Hepatocyte (in vitro differentiated cells): ENCODE measurements at regions not wholly inside any gene's neighbourhood (a gene's known extent, or its start where the extent isn't known, plus 50 kb on each side); places are given as distances from the start of the nearest gene placed in this dataset.
"Not testable (repeated sequence)": the region's sequence is repeated elsewhere in the genome, so short reads cannot be mapped to it uniquely, and the experiment has no call there.

Experiments
- DNase-seq: peaks from one replicate; pipeline ENCODE4 v3.0.0-alpha.2; 2016; ENCODE audit warnings: low spot score
- H2AFZ ChIP-seq: fragments of 200-600 bp; sonication (generic); 2 replicates; pipeline ENCODE4 v1.6.0; 2016; ENCODE audit warnings: antibody characterized with exemption, mild to moderate bottlenecking
- H3K27ac ChIP-seq: fragments of 200-600 bp; sonication (generic); 2 replicates; pipeline ENCODE4 v1.5.1; 2016; ENCODE audit warnings: mild to moderate bottlenecking
- H3K27me3 ChIP-seq: fragments of 200-600 bp; sonication (generic); 2 replicates; pipeline ENCODE4 v1.6.1; 2016
- H3K36me3 ChIP-seq: fragments of 200-600 bp; sonication (generic); replicated peaks from 2 replicates; pipeline ENCODE4 v1.5.1; 2016; ENCODE audit warnings: low read depth; ENCODE audit not compliant: insufficient read depth
- H3K4me1 ChIP-seq: fragments of 200-600 bp; sonication (generic); 2 replicates; pipeline ENCODE4 v1.5.1; 2016; ENCODE audit warnings: mild to moderate bottlenecking, moderate library complexity; ENCODE audit not compliant: insufficient read depth
- H3K4me2 ChIP-seq: fragments of 200-600 bp; sonication (generic); 2 replicates; pipeline ENCODE4 v1.6.0; 2016
- H3K4me3 ChIP-seq: fragments of 200-600 bp; sonication (generic); 2 replicates; pipeline ENCODE4 v1.5.1; 2016; ENCODE audit warnings: mild to moderate bottlenecking
- H3K79me2 ChIP-seq: fragments of 200-600 bp; sonication (generic); 2 replicates; pipeline ENCODE4 v1.6.0; 2017; ENCODE audit warnings: mild to moderate bottlenecking
- H3K9me2 ChIP-seq: fragments of 200-600 bp; sonication (generic); replicated peaks from 2 replicates; pipeline ENCODE4 v1.6.0; 2017; ENCODE audit warnings: mild to moderate bottlenecking; ENCODE audit not compliant: insufficient read depth
- H3K9me3 ChIP-seq: fragments of 200-600 bp; sonication (generic); 2 replicates; pipeline ENCODE4 v1.5.1; 2016; ENCODE audit warnings: low read depth, mild to moderate bottlenecking
- H4K20me1 ChIP-seq: fragments of 200-600 bp; sonication (generic); 2 replicates; pipeline ENCODE4 v1.6.0; 2016; ENCODE audit warnings: mild to moderate bottlenecking; ENCODE audit not compliant: insufficient read depth, poor library complexity, severe bottlenecking
- CTCF ChIP-seq: fragments of 200-600 bp; sonication (generic); IDR thresholded peaks from 2 replicates; pipeline ENCODE4 v1.5.1; 2016; ENCODE audit warnings: antibody characterized with exemption, mild to moderate bottlenecking; ENCODE audit not compliant: poor library complexity
- EZH2 ChIP-seq: fragments of 200-600 bp; sonication (generic); IDR thresholded peaks from 2 replicates; pipeline ENCODE4 v1.6.1; 2016; ENCODE audit warnings: antibody characterized with exemption, mild to moderate bottlenecking, borderline replicate concordance
- EZH2phosphoT487 ChIP-seq: fragments of 200-600 bp; sonication (generic); IDR thresholded peaks from one replicate; pipeline ENCODE4 v1.6.1; 2018; ENCODE audit warnings: antibody characterized with exemption, mild to moderate bottlenecking, low read depth, moderate library complexity; ENCODE audit not compliant: unreplicated experiment, severe bottlenecking
- WGBS: methylation state at CpG from one replicate; pipeline ENCODE4 v1.1.6; 2016; ENCODE audit warnings: low lambda C conversion rate; ENCODE audit errors: missing lambda C conversion rate; 5-methylcytosine and 5-hydroxymethylcytosine counted together

GRCh38 chr9:78695519-78695918, 398.6 kb downstream of the PSAT1 start:
- no peak overlapping the region for H2AFZ ChIP-seq
- H3K27ac ChIP-seq, result no peak overlapping the region
- H3K4me3 ChIP-seq, result no peak overlapping the region
- TF ChIP-seq EZH2 (no peak), CTCF (no peak), EZH2phosphoT487 (no peak)
- H3K36me3 ChIP-seq, result no peaks in the 10 kb centered on the region
- no peaks in the 10 kb centered on the region for H3K9me2 ChIP-seq
- no peak overlapping the region for H3K4me2 ChIP-seq
- no peaks in the 10 kb centered on the region for H3K4me1 ChIP-seq
- no peak for DNase-seq
- WGBS, result 60% methylated on average over 5 of the region's 5 CpGs
- H4K20me1 ChIP-seq, result no peaks in the 10 kb centered on the region
- peaks cover 5% of the 10 kb centered on the region for H3K27me3 ChIP-seq
- H3K79me2 ChIP-seq, result no peaks in the 10 kb centered on the region
- no peaks in the 10 kb centered on the region for H3K9me3 ChIP-seq

GRCh38 chr9:78697618-78698017, 400.7 kb downstream of the PSAT1 start:
- peaks cover 5% of the 10 kb centered on the region for H3K27me3 ChIP-seq
- 80% methylated on average over 1 of the region's 1 CpG for WGBS
- no peak overlapping the region for H3K27ac ChIP-seq
- H3K9me3 ChIP-seq, result no peaks in the 10 kb centered on the region
- H3K9me2 ChIP-seq, result no peaks in the 10 kb centered on the region
- no peak overlapping the region for H2AFZ ChIP-seq
- no peak for DNase-seq
- H3K36me3 ChIP-seq, result no peaks in the 10 kb centered on the region
- no peaks in the 10 kb centered on the region for H3K4me1 ChIP-seq
- H3K4me2 ChIP-seq, result no peak overlapping the region
- no peaks in the 10 kb centered on the region for H3K79me2 ChIP-seq
- no peak for TF ChIP-seq EZH2
- TF ChIP-seq EZH2phosphoT487, result no peak
- no peaks in the 10 kb centered on the region for H4K20me1 ChIP-seq
- no peak overlapping the region for H3K4me3 ChIP-seq

GRCh38 chr9:78698371-78698770, 401.4 kb downstream of the PSAT1 start:
- Histone ChIP-seq H2AFZ (no peak overlapping the region), H3K9me3 (no peaks in the 10 kb centered on the region), H4K20me1 (no peaks in the 10 kb centered on the region), H3K36me3 (no peaks in the 10 kb centered on the region), H3K4me3 (no peak overlapping the region), H3K79me2 (no peaks in the 10 kb centered on the region), H3K9me2 (no peaks in the 10 kb centered on the region), H3K27me3 (peaks cover 5% of the 10 kb centered on the region), H3K4me1 (no peaks in the 10 kb centered on the region), H3K4me2 (no peak overlapping the region), H3K27ac (no peak overlapping the region)
- TF ChIP-seq CTCF (no peak), EZH2 (no peak), EZH2phosphoT487 (no peak)
- 93% methylated on average over 2 of the region's 2 CpGs for whole genome bisulfite sequencing
- no peak for DNase-seq

GRCh38 chr9:78699217-78699616, 402.3 kb downstream of the PSAT1 start:
- H3K4me2 ChIP-seq, H3K9me2 ChIP-seq: not testable (repeated sequence)
- WGBS, result 93% methylated on average over 3 of the region's 3 CpGs

GRCh38 chr9:78704153-78704552, 407.2 kb downstream of the PSAT1 start:
- DNase-seq, H3K4me3 ChIP-seq: not testable (repeated sequence)
- 83% methylated on average over 4 of the region's 4 CpGs for WGBS

More at GRCh38 chr9:78699217-78699616, 402.3 kb downstream of the PSAT1 start:
- not testable (repeated sequence) for H4K20me1 ChIP-seq, H3K36me3 ChIP-seq, DNase-seq, H3K79me2 ChIP-seq, H3K9me3 ChIP-seq, H3K4me3 ChIP-seq, H3K27me3 ChIP-seq, H3K27ac ChIP-seq, H2AFZ ChIP-seq, H3K4me1 ChIP-seq

More at GRCh38 chr9:78704153-78704552, 407.2 kb downstream of the PSAT1 start:
- not testable (repeated sequence) for H3K9me3 ChIP-seq, H3K79me2 ChIP-seq, H3K27ac ChIP-seq, H4K20me1 ChIP-seq, H3K27me3 ChIP-seq, H2AFZ ChIP-seq, H3K4me1 ChIP-seq, H3K4me2 ChIP-seq, H3K9me2 ChIP-seq, H3K36me3 ChIP-seq
